Fibroblast of villous mesenchyme (primary cell): ENCODE measurements at regions not wholly inside any gene's neighbourhood (a gene's known extent, or its start where the extent isn't known, plus 50 kb on each side); places are given as distances from the start of the nearest gene placed in this dataset.

Experiments
- DNase-seq: peaks from one replicate; pipeline ENCODE4 v3.0.0-alpha.2; 2010; ENCODE audit warnings: low read depth
- H3K4me3 ChIP-seq: 2 replicates; pipeline ENCODE4 v1.5.1; 2011; ENCODE audit warnings: low read depth, mild to moderate bottlenecking, low read length
- CTCF ChIP-seq: IDR thresholded peaks from 2 replicates; pipeline ENCODE4 v1.5.1; 2012; ENCODE audit warnings: low read depth, mild to moderate bottlenecking, low read length; ENCODE audit not compliant: insufficient read depth

- DNase-seq: no peak
- no peak for TF ChIP-seq CTCF
- no peak overlapping the region for H3K4me3 ChIP-seq
These were observed 815.8 kb downstream of the BRINP1 start for GRCh38 chr9:118553465-118553864.

GRCh38 chr9:118554987-118555386, 814.2 kb downstream of the BRINP1 start:
- no peak for DNase-seq
- TF ChIP-seq CTCF: no peak
- no peak overlapping the region for H3K4me3 ChIP-seq

GRCh38 chr9:118558026-118558425, 811.2 kb downstream of the BRINP1 start:
- TF ChIP-seq CTCF: no peak
- no peak overlapping the region for H3K4me3 ChIP-seq
- DNase-seq: no peak

- no peak for TF ChIP-seq CTCF
- no peak for DNase-seq
- no peak overlapping the region for H3K4me3 ChIP-seq
These were observed 810.3 kb downstream of the BRINP1 start for GRCh38 chr9:118558891-118559290.

GRCh38 chr9:118561051-118561450, 808.2 kb downstream of the BRINP1 start:
- H3K4me3 ChIP-seq: no peak overlapping the region
- DNase-seq: peak; percentile 85
- no peak for TF ChIP-seq CTCF

GRCh38 chr9:118563677-118564076, 805.6 kb downstream of the BRINP1 start:
- peak; percentile 47 for DNase-seq
- no peak for TF ChIP-seq CTCF
- H3K4me3 ChIP-seq: no peak overlapping the region

GRCh38 chr9:118567861-118568260, 801.4 kb downstream of the BRINP1 start:
- DNase-seq: peak; percentile 17

More at GRCh38 chr9:118567861-118568260, 801.4 kb downstream of the BRINP1 start:
- H3K4me3 ChIP-seq: no peak overlapping the region
- no peak for TF ChIP-seq CTCF
